GM19023 (cell line): ENCODE measurements at regions not wholly inside any gene's neighbourhood (a gene's known extent, or its start where the extent isn't known, plus 50 kb on each side); places are given as distances from the start of the nearest gene placed in this dataset.

Source experiments
- ATAC-seq: cut with Tn5 transposase; IDR thresholded peaks from one replicate; pipeline ENCODE4 v1.9.1; 2021; ENCODE audit warnings: mild to moderate bottlenecking, moderate library complexity; ENCODE audit not compliant: unreplicated experiment

DNA sequence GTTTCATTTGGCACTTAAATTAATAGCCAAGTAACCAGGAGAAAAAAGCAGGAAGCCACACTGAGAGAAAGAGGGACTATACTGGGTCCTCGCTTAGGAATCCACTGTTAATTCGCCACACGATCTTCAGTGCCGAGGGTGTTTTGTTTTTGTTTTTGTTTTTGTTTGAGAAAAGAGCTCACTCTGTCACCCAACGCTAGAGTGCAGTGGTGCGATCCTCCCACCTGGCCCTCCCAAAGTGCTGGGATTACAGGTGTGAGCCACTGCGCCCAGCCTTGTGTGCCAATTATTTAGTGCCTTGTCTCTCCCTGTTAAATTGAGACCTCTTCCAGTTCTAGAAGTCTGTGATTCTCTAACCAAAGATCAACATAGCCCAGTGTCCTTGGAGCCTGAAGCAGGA is 53.8 kb upstream of the TPM1 start:
- no peak for ATAC-seq

- no peak for ATAC-seq
Observed at GRCh38 chr15:62989366-62990055, 53.0 kb upstream of the TPM1 start.

DNA sequence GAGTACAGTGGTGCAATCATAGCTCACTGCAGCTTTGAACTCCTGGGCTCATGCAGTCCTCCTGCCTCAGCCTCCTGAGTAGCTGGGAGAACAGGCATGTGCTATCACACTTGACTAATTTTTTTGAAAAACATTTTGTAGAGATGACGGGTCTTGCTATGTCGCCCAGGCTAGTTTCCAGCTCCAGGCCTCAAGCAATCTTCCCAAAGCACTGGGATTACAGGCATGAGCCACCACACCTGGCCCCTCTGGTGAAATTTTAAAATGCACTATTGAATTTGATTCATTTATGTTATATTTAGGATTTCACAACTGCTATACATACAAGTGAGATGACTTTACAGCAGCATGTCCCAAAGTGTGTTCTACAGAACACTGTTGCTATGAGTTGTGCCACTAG is 50.8 kb upstream of the TPM1 start:
- ATAC-seq, result no peak

GRCh38 chr15:62992302-62992701 is 50.2 kb upstream of the TPM1 start:
- ATAC-seq, result no peak
